ENCODE measurements at regions not wholly inside any gene's neighbourhood (a gene's known extent, or its start where the extent isn't known, plus 50 kb on each side); places are given as distances from the start of the nearest gene placed in this dataset.

GRCh38 chr6:90973188-90973587 is 386.3 kb upstream of the MAP3K7 start:
- Mint-ChIP-seq H3K36me3 (ENCODE audit: insufficient read depth in 1 of 3, low read depth in 3 of 3) (peaks cover 0 to 4% (median 0%) of the 10 kb centered on the region in 3 experiments; a peak in 1 of 7 replicates), H3K9me3 (peaks cover 2 to 3% of the 10 kb centered on the region in 2 experiments; a peak in 3 of 5 replicates), H3K4me1 (peaks cover 16 to 20% of the 10 kb centered on the region in 2 experiments), H3K4me3 (no peak overlapping the region), H3K27ac (no peak overlapping the region), H3K27me3 (ENCODE audit: low read depth) (peaks cover 4% of the 10 kb centered on the region)
- H3K9me3 ChIP-seq (ENCODE audit: control insufficient read depth, low read depth, low read length): no peaks in the 10 kb centered on the region
- no peak overlapping the region for H2BK5ac ChIP-seq (ENCODE audit: insufficient read length, low read length)
- H2BK20ac ChIP-seq (ENCODE audit: low read depth, low read length, poor library complexity, severe bottlenecking): no peak overlapping the region
- no peak overlapping the region for H3K23ac ChIP-seq (ENCODE audit: insufficient read length, low read depth, low read length)
- no peaks in the 10 kb centered on the region; the same call in 1 of the 2 replicates for H3K4me1 ChIP-seq (ENCODE audit: insufficient read depth, low read length)
- H4K5ac ChIP-seq (ENCODE audit: insufficient read length, low read depth, low read length): no peak overlapping the region
- H4K91ac ChIP-seq (ENCODE audit: insufficient read length, low read depth, low read length): no peak overlapping the region
- no peaks in the 10 kb centered on the region for H3K23me2 ChIP-seq (ENCODE audit: insufficient read length, low read depth, low read length, poor library complexity, severe bottlenecking)
- no peaks in the 10 kb centered on the region for H3K79me1 ChIP-seq (ENCODE audit: insufficient read depth, low read depth, low read length, poor library complexity, severe bottlenecking)
- no peak for DNase-seq
- H2AFZ ChIP-seq (ENCODE audit: low read length): no peak overlapping the region
- no peak overlapping the region for H2AK5ac ChIP-seq (ENCODE audit: insufficient read length, low read length)
- H3K9ac ChIP-seq (ENCODE audit: extremely low read depth, insufficient read length, low read length): no peak overlapping the region
- H3T11ph ChIP-seq (ENCODE audit: low read length): no peak overlapping the region
- H2BK12ac ChIP-seq (ENCODE audit: insufficient read length, low read depth, low read length): no peak overlapping the region
- H3K27me3 ChIP-seq (ENCODE audit: insufficient read depth, low read length): no peaks in the 10 kb centered on the region
- no peaks in the 10 kb centered on the region for H3K79me2 ChIP-seq (ENCODE audit: insufficient read depth, low read length)
- no peak overlapping the region for H3K4ac ChIP-seq (ENCODE audit: low read depth, low read length)
- no peak overlapping the region for H2BK15ac ChIP-seq (ENCODE audit: low read depth, low read length)
- no peak overlapping the region for H4K8ac ChIP-seq (replicated peaks; ENCODE audit: insufficient read length, low read depth, low read length)
- H3K18ac ChIP-seq (ENCODE audit: insufficient read length, low read depth, low read length): no peak overlapping the region
- H4K20me1 ChIP-seq (ENCODE audit: control insufficient read depth, insufficient read depth, insufficient read length): no peaks in the 10 kb centered on the region
- no peak overlapping the region for H3K4me2 ChIP-seq (ENCODE audit: insufficient read depth, insufficient read length, low read length)
- H3K56ac ChIP-seq (ENCODE audit: insufficient read length, low read depth, low read length): no peak overlapping the region
- H2BK120ac ChIP-seq (ENCODE audit: low read depth, low read length, poor library complexity, severe bottlenecking): no peak overlapping the region
- H3K14ac ChIP-seq (ENCODE audit: insufficient read depth, low read length): no peak overlapping the region
- H3K27ac ChIP-seq (ENCODE audit: insufficient read length, low read depth, low read length): no peak overlapping the region
- no peak for TF ChIP-seq CTCF (conservative IDR thresholded peaks at IDR 0.05)

Measured in H9 (cell line).